GM04503 (cell line): ENCODE measurements at regions not wholly inside any gene's neighbourhood (a gene's known extent, or its start where the extent isn't known, plus 50 kb on each side); places are given as distances from the start of the nearest gene placed in this dataset.

Experiments
- DNase-seq: peaks from one replicate; pipeline ENCODE4 v3.0.0-alpha.2; 2012; ENCODE audit warnings: low read depth

GRCh38 chr10:105359708-105360107, 718.6 kb downstream of the SORCS3 start:
- no peak for DNase-seq

GRCh38 chr10:105358911-105359310, 717.8 kb downstream of the SORCS3 start:
- DNase-seq: no peak

DNA sequence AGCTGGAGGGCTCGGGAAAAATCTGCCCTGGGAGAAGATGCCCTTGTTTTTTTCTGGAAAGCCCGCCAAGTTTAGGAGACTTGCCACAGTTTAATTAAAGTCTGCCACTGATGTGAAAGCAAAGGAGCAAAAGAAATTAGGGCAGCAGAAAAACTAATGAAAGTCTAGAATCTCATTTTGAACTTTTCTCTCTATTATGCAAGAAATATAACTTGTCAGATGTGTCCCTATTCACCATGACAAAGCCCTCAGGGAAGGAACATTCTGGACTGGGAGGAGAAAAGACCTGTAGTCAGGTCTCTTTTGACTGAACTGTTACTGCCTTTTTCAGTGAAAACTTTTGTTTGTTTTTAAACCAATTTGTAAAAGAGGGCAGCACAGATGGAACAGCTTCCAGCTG, 715.5 kb downstream of the SORCS3 start:
- DNase-seq: no peak

DNA sequence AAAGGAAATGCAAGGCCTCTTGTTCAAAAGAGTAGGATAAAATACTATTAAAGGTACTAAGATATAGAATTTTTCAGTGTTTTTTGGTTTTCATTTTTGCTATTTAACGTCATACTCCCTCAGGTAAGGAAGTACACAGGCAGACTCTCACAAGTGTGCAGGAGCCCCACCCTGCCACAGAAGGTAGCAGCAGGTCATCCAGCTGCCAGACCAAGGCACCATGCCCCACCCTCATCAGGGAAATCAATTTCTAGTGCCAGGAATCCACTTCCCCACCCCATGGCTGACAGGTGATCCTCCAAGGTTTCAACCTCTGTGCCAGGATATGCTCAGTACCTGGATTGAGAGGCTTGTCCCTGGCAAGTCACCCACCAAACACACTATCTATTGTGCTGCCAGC, 712.9 kb downstream of the SORCS3 start:
- no peak for DNase-seq

DNA sequence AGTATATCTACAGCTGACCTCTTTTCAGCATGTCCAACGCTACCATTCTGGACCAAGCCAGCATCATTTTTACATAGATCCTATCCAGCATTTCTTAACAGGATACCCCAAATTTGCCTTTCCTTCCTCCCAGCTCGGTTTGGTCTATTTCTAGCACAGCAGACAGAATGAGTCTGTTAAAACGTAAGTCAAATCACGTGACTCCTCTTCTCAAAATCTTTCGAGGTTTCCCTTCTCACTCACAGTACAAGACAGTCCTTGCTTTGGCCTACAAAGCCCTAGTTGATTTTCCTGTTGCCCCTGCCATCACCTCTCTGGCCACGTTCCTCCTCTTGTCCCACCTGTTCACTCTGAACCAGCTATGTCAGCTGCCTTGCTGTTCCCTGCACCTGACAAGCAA, 711.7 kb downstream of the SORCS3 start:
- DNase-seq: no peak

DNA sequence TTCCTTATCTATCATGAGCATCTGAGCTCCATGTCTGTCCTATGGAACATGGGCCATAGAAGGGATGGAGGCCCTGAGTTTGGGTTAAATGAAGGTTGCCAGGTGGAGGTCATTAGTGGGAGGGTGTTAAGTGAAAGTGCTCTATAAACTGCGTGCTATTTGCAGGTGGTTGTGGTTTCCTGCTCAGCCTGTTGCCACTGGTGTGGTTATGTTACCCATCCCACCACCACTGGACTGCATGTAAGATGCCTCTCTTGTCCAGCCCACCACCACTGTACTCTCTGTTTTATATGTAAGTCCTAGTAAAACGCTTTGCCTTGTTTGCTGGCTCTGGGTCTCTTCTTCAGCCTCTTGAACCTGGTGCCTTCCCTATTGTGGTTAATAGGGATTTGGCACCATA, 711.2 kb downstream of the SORCS3 start:
- no peak for DNase-seq

DNA sequence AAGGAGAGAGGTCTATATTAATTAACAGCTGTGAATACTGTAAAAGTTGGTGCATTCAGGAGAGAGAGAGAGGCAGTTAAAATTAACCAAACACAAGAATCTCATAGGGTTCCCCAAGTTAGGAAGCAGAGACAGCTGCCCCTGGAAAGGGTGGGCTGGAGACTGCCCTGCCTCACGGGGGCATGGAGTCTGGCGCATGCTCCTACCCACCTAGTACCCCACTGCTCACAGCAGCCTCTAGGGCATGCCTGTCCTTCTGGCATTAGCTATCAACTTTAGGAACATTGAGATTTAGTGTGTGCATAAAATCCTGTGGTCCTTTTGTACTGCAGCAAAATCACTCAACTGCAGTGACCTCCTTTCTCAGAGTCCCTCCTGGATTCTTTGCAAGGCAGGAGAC, 710.1 kb downstream of the SORCS3 start:
- DNase-seq: no peak

DNA sequence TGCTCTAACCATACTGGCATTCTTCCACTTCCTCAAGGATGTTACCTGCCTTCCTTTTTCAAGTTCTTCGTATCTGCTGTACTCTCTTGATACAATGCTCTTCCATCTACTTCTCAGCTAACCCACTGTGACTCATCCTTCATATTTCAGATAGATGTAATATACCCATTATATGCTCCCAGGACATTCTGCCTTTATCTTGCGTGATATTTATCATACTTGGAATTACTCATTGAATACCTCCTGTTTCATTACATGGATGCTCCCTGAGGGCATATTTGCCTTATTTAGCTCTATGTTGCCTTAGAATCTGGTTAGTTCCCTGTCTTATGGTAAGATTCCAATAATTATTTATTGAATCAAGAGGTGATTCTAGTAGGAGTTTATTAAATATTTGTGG, 706.4 kb downstream of the SORCS3 start:
- no peak for DNase-seq

GRCh38 chr10:105342606-105343005, 701.5 kb downstream of the SORCS3 start:
- no peak for DNase-seq

- DNase-seq: no peak
Observed at GRCh38 chr10:105339669-105340068, 698.6 kb downstream of the SORCS3 start.

DNA sequence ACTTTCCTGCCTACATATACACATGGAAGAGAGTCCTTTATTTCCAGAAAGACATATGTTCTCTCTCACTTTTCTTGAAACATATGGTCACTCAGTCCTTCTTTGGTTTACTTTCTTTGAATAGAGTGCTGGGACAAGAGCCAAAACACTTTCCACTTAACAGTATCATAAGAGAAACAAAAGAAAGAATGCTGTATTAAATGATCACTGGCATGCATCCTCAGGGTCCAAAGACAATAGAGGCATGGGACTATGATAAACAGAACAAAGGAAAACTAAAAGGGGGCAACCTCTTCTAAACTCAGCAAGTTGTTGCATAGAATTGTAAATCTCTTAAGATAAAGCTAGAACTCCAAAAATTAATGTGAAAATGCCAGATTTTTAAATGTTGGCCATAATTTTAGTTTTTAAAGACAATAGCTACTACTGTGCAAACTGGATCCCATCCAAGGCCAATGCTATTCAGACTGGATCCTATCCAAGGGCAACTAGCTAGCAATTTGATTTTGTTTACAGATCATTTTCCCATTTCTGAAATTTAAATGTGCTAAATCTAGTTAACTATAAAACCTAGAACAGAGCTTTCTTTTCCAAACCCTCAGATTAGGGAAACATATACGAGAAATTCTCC, 687.5 kb downstream of the SORCS3 start:
- DNase-seq: no peak
